ENCODE measurements at regions not wholly inside any gene's neighbourhood (a gene's known extent, or its start where the extent isn't known, plus 50 kb on each side); places are given as distances from the start of the nearest gene placed in this dataset.
"Not testable (repeated sequence)": the region's sequence is repeated elsewhere in the genome, so short reads cannot be mapped to it uniquely, and the experiment has no call there.

- H3K27me3 Mint-ChIP-seq (ENCODE audit: low read depth); H3K4me3 Mint-ChIP-seq; intact Hi-C loops (cut with micrococcal nuclease); CTCF ChIA-PET; H3K4me1 Mint-ChIP-seq (ENCODE audit: low read depth); H3K36me3 Mint-ChIP-seq (ENCODE audit: low read depth); DNase-seq; H3K9me3 Mint-ChIP-seq; H3K27ac Mint-ChIP-seq: not testable (repeated sequence)
These were observed 123.2 kb upstream of the NBPF26 start for GRCh38 chr1:120600442-120601041.

- H3K9me3 Mint-ChIP-seq; H3K4me1 Mint-ChIP-seq (ENCODE audit: low read depth); H3K27me3 Mint-ChIP-seq (ENCODE audit: low read depth); CTCF ChIA-PET; intact Hi-C loops (cut with micrococcal nuclease); DNase-seq; H3K27ac Mint-ChIP-seq; H3K36me3 Mint-ChIP-seq (ENCODE audit: low read depth); H3K4me3 Mint-ChIP-seq: not testable (repeated sequence)
These were observed 115.9 kb upstream of the NBPF26 start for GRCh38 chr1:120607882-120608281.

- H3K9me3 Mint-ChIP-seq; intact Hi-C loops (cut with micrococcal nuclease); CTCF ChIA-PET; H3K4me1 Mint-ChIP-seq (ENCODE audit: low read depth); H3K4me3 Mint-ChIP-seq; H3K27me3 Mint-ChIP-seq (ENCODE audit: low read depth); DNase-seq; H3K36me3 Mint-ChIP-seq (ENCODE audit: low read depth); H3K27ac Mint-ChIP-seq: not testable (repeated sequence)
These were observed 115.3 kb upstream of the NBPF26 start for GRCh38 chr1:120608314-120609014.

GRCh38 chr1:120609015-120609573, 114.7 kb upstream of the NBPF26 start:
- H3K4me1 Mint-ChIP-seq (ENCODE audit: low read depth); DNase-seq; H3K36me3 Mint-ChIP-seq (ENCODE audit: low read depth); CTCF ChIA-PET; intact Hi-C loops (cut with micrococcal nuclease); H3K9me3 Mint-ChIP-seq; H3K27ac Mint-ChIP-seq; H3K27me3 Mint-ChIP-seq (ENCODE audit: low read depth); H3K4me3 Mint-ChIP-seq: not testable (repeated sequence)

- intact Hi-C loops (cut with micrococcal nuclease); H3K27ac Mint-ChIP-seq; DNase-seq; H3K9me3 Mint-ChIP-seq; H3K27me3 Mint-ChIP-seq (ENCODE audit: low read depth); CTCF ChIA-PET; H3K4me3 Mint-ChIP-seq; H3K36me3 Mint-ChIP-seq (ENCODE audit: low read depth); H3K4me1 Mint-ChIP-seq (ENCODE audit: low read depth): not testable (repeated sequence)
These were observed 113.9 kb upstream of the NBPF26 start for GRCh38 chr1:120609834-120610233.

GRCh38 chr1:120614931-120615639, 108.7 kb upstream of the NBPF26 start:
- H3K9me3 Mint-ChIP-seq; H3K4me1 Mint-ChIP-seq (ENCODE audit: low read depth); intact Hi-C loops (cut with micrococcal nuclease); H3K27me3 Mint-ChIP-seq (ENCODE audit: low read depth); CTCF ChIA-PET; H3K4me3 Mint-ChIP-seq; DNase-seq; H3K27ac Mint-ChIP-seq; H3K36me3 Mint-ChIP-seq (ENCODE audit: low read depth): not testable (repeated sequence)

GRCh38 chr1:120617493-120617892, 106.3 kb upstream of the NBPF26 start:
- intact Hi-C loops (cut with micrococcal nuclease); H3K4me1 Mint-ChIP-seq (ENCODE audit: low read depth); DNase-seq; H3K4me3 Mint-ChIP-seq; H3K27ac Mint-ChIP-seq; H3K36me3 Mint-ChIP-seq (ENCODE audit: low read depth); H3K27me3 Mint-ChIP-seq (ENCODE audit: low read depth); H3K9me3 Mint-ChIP-seq; CTCF ChIA-PET: not testable (repeated sequence)

GRCh38 chr1:120619867-120620692, 103.7 kb upstream of the NBPF26 start:
- intact Hi-C loops (cut with micrococcal nuclease); H3K27ac Mint-ChIP-seq; H3K27me3 Mint-ChIP-seq (ENCODE audit: low read depth); H3K9me3 Mint-ChIP-seq; H3K36me3 Mint-ChIP-seq (ENCODE audit: low read depth); DNase-seq; H3K4me3 Mint-ChIP-seq; CTCF ChIA-PET; H3K4me1 Mint-ChIP-seq (ENCODE audit: low read depth): not testable (repeated sequence)

GRCh38 chr1:120620693-120620969, 103.1 kb upstream of the NBPF26 start:
- intact Hi-C loops (cut with micrococcal nuclease); H3K4me1 Mint-ChIP-seq (ENCODE audit: low read depth); H3K27me3 Mint-ChIP-seq (ENCODE audit: low read depth); H3K4me3 Mint-ChIP-seq; H3K9me3 Mint-ChIP-seq; H3K27ac Mint-ChIP-seq; CTCF ChIA-PET; H3K36me3 Mint-ChIP-seq (ENCODE audit: low read depth); DNase-seq: not testable (repeated sequence)

- intact Hi-C loops (cut with micrococcal nuclease); H3K27me3 Mint-ChIP-seq (ENCODE audit: low read depth); CTCF ChIA-PET; H3K4me3 Mint-ChIP-seq; H3K4me1 Mint-ChIP-seq (ENCODE audit: low read depth); H3K36me3 Mint-ChIP-seq (ENCODE audit: low read depth); H3K27ac Mint-ChIP-seq; H3K9me3 Mint-ChIP-seq; DNase-seq: not testable (repeated sequence)
These were observed 102.5 kb upstream of the NBPF26 start for GRCh38 chr1:120621278-120621677.

GRCh38 chr1:120623539-120623938, 100.2 kb upstream of the NBPF26 start:
- H3K36me3 Mint-ChIP-seq (ENCODE audit: low read depth); H3K4me1 Mint-ChIP-seq (ENCODE audit: low read depth); H3K27me3 Mint-ChIP-seq (ENCODE audit: low read depth); DNase-seq; CTCF ChIA-PET; H3K4me3 Mint-ChIP-seq; intact Hi-C loops (cut with micrococcal nuclease); H3K27ac Mint-ChIP-seq; H3K9me3 Mint-ChIP-seq: not testable (repeated sequence)

GRCh38 chr1:120624565-120625064, 99.1 kb upstream of the NBPF26 start:
- H3K4me1 Mint-ChIP-seq (ENCODE audit: low read depth); intact Hi-C loops (cut with micrococcal nuclease); DNase-seq; H3K36me3 Mint-ChIP-seq (ENCODE audit: low read depth); H3K4me3 Mint-ChIP-seq; H3K27ac Mint-ChIP-seq; CTCF ChIA-PET; H3K27me3 Mint-ChIP-seq (ENCODE audit: low read depth); H3K9me3 Mint-ChIP-seq: not testable (repeated sequence)
